IMR-90 (cell line): ENCODE measurements at regions not wholly inside any gene's neighbourhood (a gene's known extent, or its start where the extent isn't known, plus 50 kb on each side); places are given as distances from the start of the nearest gene placed in this dataset.

Experiments used
- BHLHE40 ChIP-seq: fragments of 150-350 bp; IDR thresholded peaks from 2 replicates; pipeline ENCODE4 v1.6.1; 2016; ENCODE audit warnings: mild to moderate bottlenecking, low read depth, low read length
- CHD1 ChIP-seq: IDR thresholded peaks from 2 replicates; pipeline ENCODE4 v1.6.1; 2012; ENCODE audit warnings: low read depth, low read length, improper control_type of control experiment
- MAFK ChIP-seq: IDR thresholded peaks from 2 replicates; pipeline ENCODE4 v1.6.1; 2012; ENCODE audit warnings: low read depth, low read length, improper control_type of control experiment
- NFE2L2 ChIP-seq: fragments of 150-350 bp; IDR thresholded peaks from 2 replicates; pipeline ENCODE4 v1.6.1; 2016; ENCODE audit warnings: low read depth, mild to moderate bottlenecking, low read length
- POLR2A ChIP-seq: IDR thresholded peaks from 2 replicates; pipeline ENCODE4 v1.6.1; 2012; ENCODE audit warnings: mild to moderate bottlenecking, low read depth, low read length
- RAD21 ChIP-seq: IDR thresholded peaks from 2 replicates; pipeline ENCODE4 v1.6.1; 2012; ENCODE audit warnings: low read length, improper control_type of control experiment
- RCOR1 ChIP-seq: IDR thresholded peaks from 2 replicates; pipeline ENCODE4 v1.6.1; 2012; ENCODE audit warnings: mild to moderate bottlenecking, low read length, improper control_type of control experiment; ENCODE audit not compliant: insufficient replicate concordance
- RFX5 ChIP-seq: IDR thresholded peaks from 2 replicates; pipeline ENCODE4 v1.8.0; 2012; ENCODE audit warnings: low read depth, mild to moderate bottlenecking, low read length, moderate library complexity
- SMC3 ChIP-seq: fragments of 150-350 bp; IDR thresholded peaks from 2 replicates; pipeline ENCODE4 v1.6.1; 2016; ENCODE audit warnings: low read depth, mild to moderate bottlenecking, antibody characterized with exemption, low read length, moderate library complexity
- TF ChIP-seq, protein P1 (sequence below): fragments of 150-350 bp; IDR thresholded peaks from 2 replicates; pipeline ENCODE4 v1.6.1; 2016; ENCODE audit warnings: low read depth, mild to moderate bottlenecking, low read length, moderate library complexity, borderline replicate concordance
- TF ChIP-seq, protein P2 (sequence below): conservative IDR thresholded peaks from 2 replicates; pipeline ENCODE4 v1.5.1; 2012; ENCODE audit warnings: mild to moderate bottlenecking, low read depth, low read length, improper control_type of control experiment
- TF ChIP-seq, protein P3 (sequence below): fragments of 150-350 bp; IDR thresholded peaks from 2 replicates; pipeline ENCODE4 v1.6.1; 2017; ENCODE audit warnings: mild to moderate bottlenecking, antibody characterized with exemption, low read length, low read depth

DNA sequence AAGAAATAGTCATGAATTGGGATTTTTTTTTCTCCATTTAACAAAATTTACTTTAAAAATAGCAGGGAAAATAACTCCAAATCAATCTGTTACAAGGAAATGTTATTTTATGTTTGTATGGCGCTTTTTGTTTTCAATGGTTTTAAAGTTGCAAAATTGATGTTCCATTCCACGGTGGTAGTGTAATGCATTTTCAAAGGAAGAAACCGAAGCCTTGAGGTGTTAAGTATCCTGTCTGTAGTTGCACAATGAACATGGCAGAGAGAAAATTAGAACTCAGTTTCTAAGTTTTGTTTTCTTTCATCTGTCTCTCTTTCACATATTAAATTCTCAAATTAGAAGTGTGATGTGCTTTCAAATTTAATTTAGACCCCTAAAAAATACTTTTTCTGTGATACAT lies 841.8 kb downstream of the USP25 start:
- TF ChIP-seq, protein P1, sequence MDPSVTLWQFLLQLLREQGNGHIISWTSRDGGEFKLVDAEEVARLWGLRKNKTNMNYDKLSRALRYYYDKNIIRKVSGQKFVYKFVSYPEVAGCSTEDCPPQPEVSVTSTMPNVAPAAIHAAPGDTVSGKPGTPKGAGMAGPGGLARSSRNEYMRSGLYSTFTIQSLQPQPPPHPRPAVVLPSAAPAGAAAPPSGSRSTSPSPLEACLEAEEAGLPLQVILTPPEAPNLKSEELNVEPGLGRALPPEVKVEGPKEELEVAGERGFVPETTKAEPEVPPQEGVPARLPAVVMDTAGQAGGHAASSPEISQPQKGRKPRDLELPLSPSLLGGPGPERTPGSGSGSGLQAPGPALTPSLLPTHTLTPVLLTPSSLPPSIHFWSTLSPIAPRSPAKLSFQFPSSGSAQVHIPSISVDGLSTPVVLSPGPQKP = no peak
- TF ChIP-seq POLR2A = no peak
- TF ChIP-seq, protein P2, sequence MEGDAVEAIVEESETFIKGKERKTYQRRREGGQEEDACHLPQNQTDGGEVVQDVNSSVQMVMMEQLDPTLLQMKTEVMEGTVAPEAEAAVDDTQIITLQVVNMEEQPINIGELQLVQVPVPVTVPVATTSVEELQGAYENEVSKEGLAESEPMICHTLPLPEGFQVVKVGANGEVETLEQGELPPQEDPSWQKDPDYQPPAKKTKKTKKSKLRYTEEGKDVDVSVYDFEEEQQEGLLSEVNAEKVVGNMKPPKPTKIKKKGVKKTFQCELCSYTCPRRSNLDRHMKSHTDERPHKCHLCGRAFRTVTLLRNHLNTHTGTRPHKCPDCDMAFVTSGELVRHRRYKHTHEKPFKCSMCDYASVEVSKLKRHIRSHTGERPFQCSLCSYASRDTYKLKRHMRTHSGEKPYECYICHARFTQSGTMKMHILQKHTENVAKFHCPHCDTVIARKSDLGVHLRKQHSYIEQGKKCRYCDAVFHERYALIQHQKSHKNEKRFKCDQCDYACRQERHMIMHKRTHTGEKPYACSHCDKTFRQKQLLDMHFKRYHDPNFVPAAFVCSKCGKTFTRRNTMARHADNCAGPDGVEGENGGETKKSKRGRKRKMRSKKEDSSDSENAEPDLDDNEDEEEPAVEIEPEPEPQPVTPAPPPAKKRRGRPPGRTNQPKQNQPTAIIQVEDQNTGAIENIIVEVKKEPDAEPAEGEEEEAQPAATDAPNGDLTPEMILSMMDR = no peak
- TF ChIP-seq, protein P3, sequence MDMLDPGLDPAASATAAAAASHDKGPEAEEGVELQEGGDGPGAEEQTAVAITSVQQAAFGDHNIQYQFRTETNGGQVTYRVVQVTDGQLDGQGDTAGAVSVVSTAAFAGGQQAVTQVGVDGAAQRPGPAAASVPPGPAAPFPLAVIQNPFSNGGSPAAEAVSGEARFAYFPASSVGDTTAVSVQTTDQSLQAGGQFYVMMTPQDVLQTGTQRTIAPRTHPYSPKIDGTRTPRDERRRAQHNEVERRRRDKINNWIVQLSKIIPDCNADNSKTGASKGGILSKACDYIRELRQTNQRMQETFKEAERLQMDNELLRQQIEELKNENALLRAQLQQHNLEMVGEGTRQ = no peak
- no peak for TF ChIP-seq BHLHE40
- no peak for TF ChIP-seq RAD21
- no peak for TF ChIP-seq SMC3
- no peak for TF ChIP-seq CHD1
- no peak for TF ChIP-seq RCOR1
- no peak for TF ChIP-seq RFX5
- TF ChIP-seq MAFK = no peak
- no peak for TF ChIP-seq NFE2L2
